Lower leg skin (tissue), 4 donors: ENCODE measurements at regions not wholly inside any gene's neighbourhood (a gene's known extent, or its start where the extent isn't known, plus 50 kb on each side); places are given as distances from the start of the nearest gene placed in this dataset.

Experiments used
- DNase-seq, 2 donors: peaks; one replicate each; pipeline ENCODE4 v3.0.0-alpha.2; 2019; ENCODE audit warnings: low spot score in 2 of 2
- H3K4me3 ChIP-seq: fragments of 200-600 bp; sonication (generic); 2 replicates; pipeline ENCODE4 v1.5.1; 2017; ENCODE audit warnings: mild to moderate bottlenecking, low read depth; ENCODE audit not compliant: poor library complexity, severe bottlenecking
- POLR2A ChIP-seq, 2 donors: fragments of 450-650 bp; IDR thresholded peaks; one replicate each; pipeline ENCODE4 v1.6.1; 2016 to 2017; ENCODE audit warnings: antibody characterized with exemption in 2 of 2, mild to moderate bottlenecking in 1 of 2, moderate library complexity in 1 of 2
- WGBS, 2 donors: methylation state at CpG; one replicate each; pipeline ENCODE4 v1.1.5; 2018; 5-methylcytosine and 5-hydroxymethylcytosine counted together
- intact Hi-C: fragments of 100-400 bp; cut with DNase I; formaldehyde crosslinking; loops from one replicate; pipeline ENCODE4 v1.15.0; 2023; ENCODE audit warnings: low total_unique reads
- TF ChIP-seq, protein P1 (sequence below), 3 donors: fragments of 450-650 bp; IDR thresholded peaks; one replicate each; pipeline ENCODE4 v1.5.1; 2016; ENCODE audit warnings: antibody characterized with exemption in 3 of 3, mild to moderate bottlenecking in 3 of 3, moderate library complexity in 2 of 3

- no peak for DNase-seq
- intact Hi-C loops = no loop called here
- whole genome bisulfite sequencing, 2 donors = 86 to 90% methylated on average over 6 of the region's 6 CpGs
- TF ChIP-seq, protein P1, sequence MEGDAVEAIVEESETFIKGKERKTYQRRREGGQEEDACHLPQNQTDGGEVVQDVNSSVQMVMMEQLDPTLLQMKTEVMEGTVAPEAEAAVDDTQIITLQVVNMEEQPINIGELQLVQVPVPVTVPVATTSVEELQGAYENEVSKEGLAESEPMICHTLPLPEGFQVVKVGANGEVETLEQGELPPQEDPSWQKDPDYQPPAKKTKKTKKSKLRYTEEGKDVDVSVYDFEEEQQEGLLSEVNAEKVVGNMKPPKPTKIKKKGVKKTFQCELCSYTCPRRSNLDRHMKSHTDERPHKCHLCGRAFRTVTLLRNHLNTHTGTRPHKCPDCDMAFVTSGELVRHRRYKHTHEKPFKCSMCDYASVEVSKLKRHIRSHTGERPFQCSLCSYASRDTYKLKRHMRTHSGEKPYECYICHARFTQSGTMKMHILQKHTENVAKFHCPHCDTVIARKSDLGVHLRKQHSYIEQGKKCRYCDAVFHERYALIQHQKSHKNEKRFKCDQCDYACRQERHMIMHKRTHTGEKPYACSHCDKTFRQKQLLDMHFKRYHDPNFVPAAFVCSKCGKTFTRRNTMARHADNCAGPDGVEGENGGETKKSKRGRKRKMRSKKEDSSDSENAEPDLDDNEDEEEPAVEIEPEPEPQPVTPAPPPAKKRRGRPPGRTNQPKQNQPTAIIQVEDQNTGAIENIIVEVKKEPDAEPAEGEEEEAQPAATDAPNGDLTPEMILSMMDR (IDR thresholded peaks at IDR 0.05) = no peak
- no peak for TF ChIP-seq POLR2A (IDR thresholded peaks at IDR 0.05)
- H3K4me3 ChIP-seq = no peak overlapping the region
These were observed 429.2 kb upstream of the NR2F2 start for GRCh38 chr15:95901271-95901670.

DNA sequence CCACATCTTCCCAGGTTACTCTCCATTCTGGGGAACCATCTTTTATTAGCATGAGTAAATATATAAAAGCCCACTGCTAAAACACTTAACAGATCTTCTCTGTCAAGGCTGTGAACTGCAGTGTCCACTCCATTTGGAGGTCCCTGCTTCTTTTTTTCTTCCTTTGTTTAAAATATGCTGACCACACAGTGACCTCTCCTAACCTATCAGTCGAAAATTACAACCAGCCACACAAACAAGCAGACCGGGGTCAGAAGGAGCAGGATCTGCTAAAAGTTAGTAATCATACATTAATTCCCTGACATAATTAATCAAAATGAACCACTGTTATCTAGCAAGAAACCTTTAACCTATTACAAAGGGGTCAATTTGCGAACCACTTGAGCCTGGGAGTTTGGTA, 427.9 kb upstream of the NR2F2 start:
- 66 to 69% methylated on average over 3 of the region's 3 CpGs for WGBS, 2 donors
- intact Hi-C loops = no loop called here
- H3K4me3 ChIP-seq = no peak overlapping the region
- TF ChIP-seq, protein P1 (IDR thresholded peaks at IDR 0.05) = no peak
- no peak for TF ChIP-seq POLR2A (IDR thresholded peaks at IDR 0.05)
- DNase-seq = no peak

- H3K4me3 ChIP-seq = no peak overlapping the region
- 74 to 75% methylated on average over 4 of the region's 4 CpGs for WGBS, 2 donors
- TF ChIP-seq, protein P1 (IDR thresholded peaks at IDR 0.05) = no peak
- TF ChIP-seq POLR2A (IDR thresholded peaks at IDR 0.05) = no peak
- no peak for DNase-seq
- intact Hi-C loops = no loop called here
These were observed 427.1 kb upstream of the NR2F2 start for GRCh38 chr15:95903352-95903751.

DNA sequence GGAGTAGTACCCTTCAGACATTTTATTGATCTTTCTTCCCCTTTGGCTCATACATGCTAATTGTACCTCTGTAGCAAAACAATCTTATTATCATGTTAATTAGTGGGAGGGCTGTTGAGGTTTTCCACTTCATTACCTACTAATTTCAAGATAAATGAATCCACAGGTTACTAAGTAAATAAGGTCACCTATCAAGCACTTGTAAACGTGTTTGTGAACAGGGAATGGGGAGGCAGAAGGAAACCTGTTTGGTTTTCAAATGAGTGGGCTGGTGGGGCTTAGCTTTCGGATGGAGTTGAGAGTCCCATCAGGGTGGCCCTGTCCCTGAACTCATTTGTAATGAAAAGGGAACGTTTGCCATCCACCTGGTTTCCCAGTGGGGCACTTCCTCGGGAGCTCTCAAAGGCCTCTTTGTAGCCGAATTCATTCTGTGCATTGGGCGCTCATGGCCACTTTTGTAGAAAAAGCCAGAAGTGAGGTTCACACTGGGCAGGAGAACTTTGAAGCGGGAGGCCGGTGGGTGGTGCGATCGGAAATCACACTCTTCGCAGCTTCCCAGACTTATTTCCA, 419.8 kb upstream of the NR2F2 start:
- intact Hi-C loops = no loop called here
- DNase-seq = no peak
- no peak overlapping the region for H3K4me3 ChIP-seq
- WGBS, 2 donors = 82 to 90% methylated on average over 11 of the region's 11 CpGs
- TF ChIP-seq POLR2A (IDR thresholded peaks at IDR 0.05) = no peak
- TF ChIP-seq, protein P1 (IDR thresholded peaks at IDR 0.05) = no peak

- 66 to 68% methylated on average over 11 of the region's 11 CpGs for WGBS, 2 donors
- no peak for TF ChIP-seq POLR2A (IDR thresholded peaks at IDR 0.05)
- TF ChIP-seq, protein P1 (IDR thresholded peaks at IDR 0.05) = no peak
- intact Hi-C loops = no loop called here
- no peak overlapping the region for H3K4me3 ChIP-seq
- no peak for DNase-seq
These were observed 418.8 kb upstream of the NR2F2 start for GRCh38 chr15:95911570-95912279.

GRCh38 chr15:95912280-95912625, 418.2 kb upstream of the NR2F2 start:
- no peak overlapping the region for H3K4me3 ChIP-seq
- DNase-seq = no peak
- TF ChIP-seq POLR2A (IDR thresholded peaks at IDR 0.05) = no peak
- TF ChIP-seq, protein P1 (IDR thresholded peaks at IDR 0.05) = no peak
- intact Hi-C loops = no loop called here
- WGBS, 2 donors = 71 to 79% methylated on average over 7 of the region's 7 CpGs
